Esophagus muscularis mucosa (tissue), 4 donors: ENCODE measurements at regions not wholly inside any gene's neighbourhood (a gene's known extent, or its start where the extent isn't known, plus 50 kb on each side); places are given as distances from the start of the nearest gene placed in this dataset.

ENCODE experiments used
- DNase-seq: peaks from one replicate; pipeline ENCODE4 v3.0.0-alpha.2; 2017; ENCODE audit errors: extremely low spot score
- H3K27ac ChIP-seq, 4 donors: fragments of 200-600 bp; sonication (generic); replicated peaks in 1 of 4; 1 replicate in 3 of 4; 2 replicates in 1 of 4; pipeline ENCODE4 v1.5.1; 2016 to 2019; ENCODE audit warnings: mild to moderate bottlenecking in 1 of 4
- H3K27me3 ChIP-seq, 4 donors: fragments of 200-600 bp; sonication (generic); one replicate each; pipeline versions ENCODE4 v1.5.1 to v1.6.0; 2016 to 2019
- H3K36me3 ChIP-seq, 4 donors: fragments of 200-600 bp; sonication (generic); one replicate each; pipeline ENCODE4 v1.5.1; 2016 to 2019
- H3K4me1 ChIP-seq, 4 donors: fragments of 200-600 bp; sonication (generic); one replicate each; pipeline ENCODE4 v1.5.1; 2016 to 2019
- H3K4me3 ChIP-seq, 4 donors: fragments of 200-600 bp; sonication (generic); 1 replicate in 2 of 4; 2 replicates in 2 of 4; pipeline ENCODE4 v1.5.1; 2016 to 2019; ENCODE audit warnings: mild to moderate bottlenecking in 4 of 4, moderate library complexity in 1 of 4
- H3K9me3 ChIP-seq, 4 donors: fragments of 200-600 bp; sonication (generic); 1 replicate in 3 of 4; 2 replicates in 1 of 4; pipeline ENCODE4 v1.5.1; 2016 to 2019
- EP300 ChIP-seq: sonication (generic); formaldehyde crosslinking; IDR thresholded peaks from one replicate; pipeline ENCODE4 v1.6.1; 2017; ENCODE audit warnings: antibody characterized with exemption
- POLR2A ChIP-seq: fragments of 450-650 bp; IDR thresholded peaks from one replicate; pipeline ENCODE4 v1.6.1; 2017; ENCODE audit warnings: antibody characterized with exemption, moderate library complexity, mild to moderate bottlenecking, low read depth
- POLR2AphosphoS5 ChIP-seq, 2 donors: sonication (generic); formaldehyde crosslinking; IDR thresholded peaks; one replicate each; pipeline ENCODE4 v1.6.1; 2017; ENCODE audit warnings: antibody characterized with exemption in 2 of 2
- WGBS: methylation state at CpG from one replicate; pipeline ENCODE4 v1.1.5; 2018; 5-methylcytosine and 5-hydroxymethylcytosine counted together
- intact Hi-C: fragments of 100-400 bp; cut with DNase I; formaldehyde crosslinking; loops from one replicate; pipeline ENCODE4 v1.15.1; 2023
- TF ChIP-seq, protein P1 (sequence below), 3 experiments: fragments of 200-600 bp in 2 of 3; fragments of 450-650 bp in 1 of 3; sonication (generic) in 2 of 3; IDR thresholded peaks; one replicate each; pipeline ENCODE4 v1.5.1; 2017 to 2019; ENCODE audit warnings: antibody characterized with exemption in 3 of 3, mild to moderate bottlenecking in 2 of 3, moderate library complexity in 1 of 3

DNA sequence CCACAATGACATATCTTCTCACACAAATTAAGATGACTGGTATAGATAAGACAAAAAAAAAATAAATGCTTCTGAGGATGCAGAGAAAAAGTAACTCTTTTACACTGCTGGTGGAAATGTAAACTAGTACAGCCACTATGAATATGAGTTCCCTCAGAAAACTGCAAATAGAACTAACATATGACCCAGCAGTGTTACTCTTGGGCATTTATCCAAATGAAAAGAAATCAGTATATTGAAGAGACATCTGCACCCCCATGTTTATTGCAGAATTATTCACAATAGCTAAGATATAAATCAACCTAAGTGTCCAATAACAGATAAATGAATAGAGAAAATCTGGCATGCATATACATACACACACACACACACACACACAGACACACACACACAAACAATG is 83.0 kb upstream of the FAM174A start:
- no peak for DNase-seq
- Histone ChIP-seq H3K4me1 (no peaks in the 10 kb centered on the region), H3K27me3 (no peaks in the 10 kb centered on the region), H3K27ac (no peak overlapping the region), H3K36me3 (no peaks in the 10 kb centered on the region), H3K9me3 (peaks cover 0 to 4% (median 0%) of the 10 kb centered on the region in 4 donors), H3K4me3 (no peak overlapping the region)
- TF ChIP-seq EP300: no peak
- TF ChIP-seq POLR2AphosphoS5 (IDR thresholded peaks at IDR 0.05): no peak
- TF ChIP-seq POLR2A: no peak
- TF ChIP-seq, protein P1, sequence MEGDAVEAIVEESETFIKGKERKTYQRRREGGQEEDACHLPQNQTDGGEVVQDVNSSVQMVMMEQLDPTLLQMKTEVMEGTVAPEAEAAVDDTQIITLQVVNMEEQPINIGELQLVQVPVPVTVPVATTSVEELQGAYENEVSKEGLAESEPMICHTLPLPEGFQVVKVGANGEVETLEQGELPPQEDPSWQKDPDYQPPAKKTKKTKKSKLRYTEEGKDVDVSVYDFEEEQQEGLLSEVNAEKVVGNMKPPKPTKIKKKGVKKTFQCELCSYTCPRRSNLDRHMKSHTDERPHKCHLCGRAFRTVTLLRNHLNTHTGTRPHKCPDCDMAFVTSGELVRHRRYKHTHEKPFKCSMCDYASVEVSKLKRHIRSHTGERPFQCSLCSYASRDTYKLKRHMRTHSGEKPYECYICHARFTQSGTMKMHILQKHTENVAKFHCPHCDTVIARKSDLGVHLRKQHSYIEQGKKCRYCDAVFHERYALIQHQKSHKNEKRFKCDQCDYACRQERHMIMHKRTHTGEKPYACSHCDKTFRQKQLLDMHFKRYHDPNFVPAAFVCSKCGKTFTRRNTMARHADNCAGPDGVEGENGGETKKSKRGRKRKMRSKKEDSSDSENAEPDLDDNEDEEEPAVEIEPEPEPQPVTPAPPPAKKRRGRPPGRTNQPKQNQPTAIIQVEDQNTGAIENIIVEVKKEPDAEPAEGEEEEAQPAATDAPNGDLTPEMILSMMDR (IDR thresholded peaks at IDR 0.05): no peak
- intact Hi-C loops: no loop called here

DNA sequence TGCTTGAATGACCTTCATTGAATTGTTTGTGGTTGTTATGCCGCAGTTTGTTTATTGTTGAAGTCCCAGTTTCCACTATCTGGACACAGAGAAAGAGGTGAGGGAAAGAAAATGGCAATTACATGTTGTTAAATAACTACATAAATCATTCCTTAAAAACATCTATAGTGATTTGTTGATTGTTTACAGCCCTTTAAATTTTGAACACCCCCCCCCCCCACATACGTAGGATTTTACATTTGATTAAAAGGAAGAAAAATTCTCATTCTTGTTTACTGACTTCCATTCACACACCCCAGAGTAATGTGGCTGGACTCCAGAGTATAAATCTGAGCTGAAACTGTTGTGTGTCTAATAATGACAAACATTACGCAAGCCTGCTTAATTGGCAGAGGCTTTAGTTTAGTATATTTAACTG is 87.1 kb upstream of the FAM174A start:
- Histone ChIP-seq H3K4me1 (no peaks in the 10 kb centered on the region), H3K27me3 (no peaks in the 10 kb centered on the region), H3K36me3 (no peaks in the 10 kb centered on the region), H3K27ac (no peak overlapping the region), H3K4me3 (no peak overlapping the region), H3K9me3 (peaks cover 0 to 4% (median 0%) of the 10 kb centered on the region in 4 donors)
- no peak for DNase-seq
- 77% methylated on average over 3 of the region's 3 CpGs for WGBS
- TF ChIP-seq EP300: no peak
- TF ChIP-seq POLR2A: no peak
- TF ChIP-seq, protein P1 (IDR thresholded peaks at IDR 0.05): no peak
- no peak for TF ChIP-seq POLR2AphosphoS5 (IDR thresholded peaks at IDR 0.05)
- intact Hi-C loops: no loop called here

DNA sequence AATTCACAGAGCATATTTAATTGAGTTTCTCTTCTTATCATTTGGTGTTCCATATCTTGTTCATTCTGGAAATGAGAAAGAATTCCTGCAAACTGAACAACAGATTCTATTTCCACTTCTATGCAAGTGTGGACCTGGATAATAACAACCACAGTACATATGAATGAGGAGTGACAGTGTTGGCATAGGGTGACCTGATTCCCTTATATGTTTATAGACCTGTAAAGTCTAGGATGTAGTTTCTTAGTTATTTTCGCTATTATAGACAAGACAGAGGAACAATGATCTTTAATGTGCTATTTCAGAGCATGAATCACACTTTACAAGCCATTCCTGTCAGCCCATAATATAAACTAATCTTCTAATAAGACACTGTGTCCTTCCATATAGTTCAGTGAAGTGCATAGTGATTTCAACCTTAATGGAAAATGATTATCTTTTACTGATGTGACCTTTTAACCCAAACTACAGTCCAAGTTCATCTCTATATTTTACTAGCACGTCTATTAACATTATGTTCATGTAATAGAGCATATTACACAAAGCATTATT is 88.2 kb upstream of the FAM174A start:
- no peak for DNase-seq
- 56% methylated on average over 2 of the region's 2 CpGs for WGBS

GRCh38 chr5:100444961-100445360 is 90.2 kb upstream of the FAM174A start:
- Histone ChIP-seq H3K4me3 (no peak overlapping the region), H3K4me1 (no peaks in the 10 kb centered on the region), H3K27me3 (no peaks in the 10 kb centered on the region), H3K9me3 (no peaks in the 10 kb centered on the region), H3K36me3 (no peaks in the 10 kb centered on the region), H3K27ac (no peak overlapping the region)
- no peak for DNase-seq
- WGBS: 92% methylated on average over 3 of the region's 3 CpGs
- TF ChIP-seq, protein P1 (IDR thresholded peaks at IDR 0.05): no peak
- TF ChIP-seq EP300 (no peak), POLR2AphosphoS5 (IDR thresholded peaks at IDR 0.05) (no peak), POLR2A (no peak)
- intact Hi-C loops: no loop called here

More for the DNA sequence above, 88.2 kb upstream of the FAM174A start:
- intact Hi-C loops: no loop called here
- no peak for TF ChIP-seq EP300
- TF ChIP-seq, protein P1 (IDR thresholded peaks at IDR 0.05): no peak
- TF ChIP-seq POLR2A: no peak
- no peak for TF ChIP-seq POLR2AphosphoS5 (IDR thresholded peaks at IDR 0.05)
- Histone ChIP-seq H3K4me3 (no peak overlapping the region), H3K27me3 (no peaks in the 10 kb centered on the region), H3K9me3 (peaks cover 0 to 4% (median 0%) of the 10 kb centered on the region in 4 donors), H3K4me1 (no peaks in the 10 kb centered on the region), H3K36me3 (no peaks in the 10 kb centered on the region), H3K27ac (no peak overlapping the region)

DNA sequence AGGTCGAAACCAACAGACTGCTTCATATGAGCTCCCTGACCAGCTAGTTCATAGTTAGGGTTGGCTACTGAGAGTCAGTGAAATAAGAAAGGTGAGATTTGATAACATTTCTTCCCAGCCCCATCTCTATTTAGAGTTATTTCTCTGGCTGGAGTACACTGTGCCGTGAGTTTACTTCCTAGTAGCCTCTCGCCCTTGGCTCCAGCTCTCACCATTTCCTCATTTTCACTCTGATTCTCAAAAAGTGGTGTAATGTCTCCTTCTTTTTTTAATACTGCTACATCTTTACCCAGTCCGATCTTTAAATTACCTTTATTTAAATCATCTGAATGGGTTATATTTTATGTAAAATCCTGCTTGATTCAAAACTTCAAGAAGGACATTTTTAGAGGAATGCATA is 100.4 kb upstream of the FAM174A start:
- no peaks in the 10 kb centered on the region for H3K27me3 ChIP-seq
- 80% methylated on average over 4 of the region's 4 CpGs for WGBS
- DNase-seq: no peak
- intact Hi-C loops: no loop called here
- H3K9me3 ChIP-seq: no peaks in the 10 kb centered on the region
- no peak overlapping the region for H3K4me3 ChIP-seq
- no peaks in the 10 kb centered on the region for H3K4me1 ChIP-seq
- H3K27ac ChIP-seq: no peak overlapping the region
- H3K36me3 ChIP-seq: no peaks in the 10 kb centered on the region
- TF ChIP-seq EP300 (no peak), POLR2A (no peak), POLR2AphosphoS5 (IDR thresholded peaks at IDR 0.05) (no peak)
- TF ChIP-seq, protein P1 (IDR thresholded peaks at IDR 0.05): no peak
